KMS-11 (cell line): ENCODE measurements at regions not wholly inside any gene's neighbourhood (a gene's known extent, or its start where the extent isn't known, plus 50 kb on each side); places are given as distances from the start of the nearest gene placed in this dataset.

Experiments used
- H2AFZ ChIP-seq: fragments of 200-600 bp; sonication (generic); 2 replicates; pipeline ENCODE4 v1.6.1; 2016; ENCODE audit warnings: antibody characterized with exemption, mixed run types, low read depth
- H3K27ac ChIP-seq: fragments of 200-600 bp; sonication (generic); 2 replicates; pipeline ENCODE4 v1.6.1; 2016; ENCODE audit warnings: mild to moderate bottlenecking, mixed run types
- H3K27me3 ChIP-seq: fragments of 200-600 bp; sonication (generic); 2 replicates; pipeline ENCODE4 v1.6.1; 2017; ENCODE audit warnings: mild to moderate bottlenecking, low read depth, mixed run types, moderate library complexity; ENCODE audit not compliant: insufficient read depth
- H3K36me3 ChIP-seq: fragments of 200-600 bp; sonication (generic); 2 replicates; pipeline ENCODE4 v1.6.1; 2017; ENCODE audit warnings: mild to moderate bottlenecking, mixed run types; ENCODE audit not compliant: insufficient read depth
- H3K4me1 ChIP-seq: fragments of 200-600 bp; sonication (generic); 2 replicates; pipeline ENCODE4 v1.6.1; 2016; ENCODE audit warnings: mild to moderate bottlenecking, low read depth, mixed run types; ENCODE audit not compliant: poor library complexity, severe bottlenecking
- H3K4me2 ChIP-seq: fragments of 200-600 bp; sonication (generic); 2 replicates; pipeline ENCODE4 v1.7.0; 2016; ENCODE audit warnings: mild to moderate bottlenecking, mixed run types
- H3K4me3 ChIP-seq: fragments of 200-600 bp; sonication (generic); IDR thresholded peaks from 2 replicates; pipeline ENCODE4 v1.6.1; 2017; ENCODE audit warnings: low read depth, low read length, mixed read lengths; ENCODE audit not compliant: insufficient read depth
- H3K79me2 ChIP-seq: fragments of 200-600 bp; sonication (generic); 2 replicates; pipeline ENCODE4 v1.6.1; 2016; ENCODE audit warnings: low read depth, mixed run types; ENCODE audit not compliant: insufficient read depth
- H3K9ac ChIP-seq: fragments of 200-600 bp; sonication (generic); 2 replicates; pipeline ENCODE4 v1.6.1; 2016; ENCODE audit warnings: mild to moderate bottlenecking, mixed run types
- H4K20me1 ChIP-seq: fragments of 200-600 bp; sonication (generic); 2 replicates; pipeline ENCODE4 v1.6.1; 2016; ENCODE audit warnings: mild to moderate bottlenecking, mixed run types; ENCODE audit not compliant: insufficient read depth
- TF ChIP-seq, protein P1 (sequence below): fragments of 200-600 bp; sonication (generic); conservative IDR thresholded peaks from 2 replicates; pipeline ENCODE4 v1.6.1; 2017; ENCODE audit warnings: low read depth, mild to moderate bottlenecking, antibody characterized with exemption, low read length, moderate library complexity, mixed read lengths

DNA sequence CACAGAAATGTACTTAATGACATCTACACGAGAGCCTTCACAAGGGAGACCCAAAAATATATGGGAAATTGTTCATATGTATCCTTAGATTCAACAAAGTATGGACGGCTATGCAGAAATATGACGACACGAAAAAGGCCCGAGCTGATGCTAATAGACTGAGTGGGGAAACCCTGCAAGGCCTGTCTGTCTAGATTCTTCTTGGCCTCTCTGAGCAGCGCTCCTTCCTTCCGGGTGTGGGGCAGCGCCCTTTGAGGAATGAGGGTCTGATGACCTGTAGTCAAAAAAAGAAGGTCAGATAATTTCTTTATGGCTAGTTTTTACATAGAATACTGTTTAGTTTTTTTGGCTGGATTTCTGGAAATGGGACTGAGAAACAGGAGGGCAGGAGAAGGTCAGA lies 192.8 kb upstream of the AKR1E2 start:
- H3K36me3 ChIP-seq: no peaks in the 10 kb centered on the region
- no peaks in the 10 kb centered on the region for H3K4me1 ChIP-seq
- no peak overlapping the region for H3K27ac ChIP-seq
- no peak overlapping the region for H3K4me2 ChIP-seq
- TF ChIP-seq, protein P1, sequence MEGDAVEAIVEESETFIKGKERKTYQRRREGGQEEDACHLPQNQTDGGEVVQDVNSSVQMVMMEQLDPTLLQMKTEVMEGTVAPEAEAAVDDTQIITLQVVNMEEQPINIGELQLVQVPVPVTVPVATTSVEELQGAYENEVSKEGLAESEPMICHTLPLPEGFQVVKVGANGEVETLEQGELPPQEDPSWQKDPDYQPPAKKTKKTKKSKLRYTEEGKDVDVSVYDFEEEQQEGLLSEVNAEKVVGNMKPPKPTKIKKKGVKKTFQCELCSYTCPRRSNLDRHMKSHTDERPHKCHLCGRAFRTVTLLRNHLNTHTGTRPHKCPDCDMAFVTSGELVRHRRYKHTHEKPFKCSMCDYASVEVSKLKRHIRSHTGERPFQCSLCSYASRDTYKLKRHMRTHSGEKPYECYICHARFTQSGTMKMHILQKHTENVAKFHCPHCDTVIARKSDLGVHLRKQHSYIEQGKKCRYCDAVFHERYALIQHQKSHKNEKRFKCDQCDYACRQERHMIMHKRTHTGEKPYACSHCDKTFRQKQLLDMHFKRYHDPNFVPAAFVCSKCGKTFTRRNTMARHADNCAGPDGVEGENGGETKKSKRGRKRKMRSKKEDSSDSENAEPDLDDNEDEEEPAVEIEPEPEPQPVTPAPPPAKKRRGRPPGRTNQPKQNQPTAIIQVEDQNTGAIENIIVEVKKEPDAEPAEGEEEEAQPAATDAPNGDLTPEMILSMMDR: no peak
- H3K4me3 ChIP-seq: no peak overlapping the region
- H3K79me2 ChIP-seq: no peaks in the 10 kb centered on the region
- H3K9ac ChIP-seq: no peak overlapping the region
- no peak overlapping the region for H2AFZ ChIP-seq
- no peaks in the 10 kb centered on the region for H4K20me1 ChIP-seq
- no peaks in the 10 kb centered on the region for H3K27me3 ChIP-seq

DNA sequence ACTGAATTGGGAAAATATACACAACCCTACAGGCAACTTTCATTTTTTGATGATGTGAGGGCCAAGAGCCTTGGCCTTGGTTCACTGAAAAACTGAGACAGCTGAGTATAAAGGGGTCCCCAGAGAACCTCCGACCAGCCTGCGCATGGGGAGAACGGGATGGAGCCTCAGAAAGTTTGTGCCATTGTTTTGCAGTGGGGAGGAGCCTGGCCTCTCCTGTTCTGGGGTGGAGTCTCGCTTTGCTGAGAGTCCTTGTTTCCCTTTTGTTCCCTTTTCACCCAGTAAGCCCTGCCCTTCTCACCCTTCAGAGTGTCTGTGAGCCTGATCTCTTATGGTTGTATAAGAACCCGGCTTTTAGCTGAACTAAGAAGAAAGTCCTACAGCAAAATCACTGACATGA lies 193.2 kb upstream of the AKR1E2 start:
- H2AFZ ChIP-seq: no peak overlapping the region
- H3K27ac ChIP-seq: no peak overlapping the region
- H3K36me3 ChIP-seq: no peaks in the 10 kb centered on the region
- no peak overlapping the region for H3K4me3 ChIP-seq
- H3K79me2 ChIP-seq: no peaks in the 10 kb centered on the region
- TF ChIP-seq, protein P1: no peak
- H3K9ac ChIP-seq: no peak overlapping the region
- no peaks in the 10 kb centered on the region for H4K20me1 ChIP-seq
- H3K4me2 ChIP-seq: no peak overlapping the region
- H3K4me1 ChIP-seq: no peaks in the 10 kb centered on the region
- no peaks in the 10 kb centered on the region for H3K27me3 ChIP-seq

DNA sequence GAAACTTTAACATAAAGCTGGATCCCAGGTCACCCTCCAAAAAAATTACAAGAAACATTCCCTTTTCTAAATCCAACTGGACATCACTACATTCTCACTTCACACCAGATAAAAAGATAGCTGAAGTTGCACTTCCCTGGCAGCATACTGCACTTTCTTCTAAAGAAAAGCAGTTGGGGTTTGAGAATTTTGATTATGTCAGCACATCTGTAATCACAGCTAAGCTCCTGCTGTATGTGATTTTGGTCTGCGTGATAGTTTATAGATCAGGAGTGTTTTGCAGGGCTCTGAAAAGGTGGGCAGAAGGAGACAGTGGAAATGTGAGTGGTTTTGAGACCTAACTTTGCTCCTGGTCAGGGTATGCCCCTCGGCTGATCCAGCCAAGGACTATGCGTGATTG lies 199.1 kb upstream of the AKR1E2 start:
- Histone ChIP-seq H3K9ac (no peak overlapping the region), H3K36me3 (no peaks in the 10 kb centered on the region), H3K4me2 (no peak overlapping the region), H2AFZ (no peak overlapping the region), H3K79me2 (no peaks in the 10 kb centered on the region), H3K4me1 (no peaks in the 10 kb centered on the region), H3K4me3 (no peak overlapping the region), H3K27me3 (no peaks in the 10 kb centered on the region), H3K27ac (no peak overlapping the region), H4K20me1 (no peaks in the 10 kb centered on the region)
- TF ChIP-seq, protein P1: no peak

DNA sequence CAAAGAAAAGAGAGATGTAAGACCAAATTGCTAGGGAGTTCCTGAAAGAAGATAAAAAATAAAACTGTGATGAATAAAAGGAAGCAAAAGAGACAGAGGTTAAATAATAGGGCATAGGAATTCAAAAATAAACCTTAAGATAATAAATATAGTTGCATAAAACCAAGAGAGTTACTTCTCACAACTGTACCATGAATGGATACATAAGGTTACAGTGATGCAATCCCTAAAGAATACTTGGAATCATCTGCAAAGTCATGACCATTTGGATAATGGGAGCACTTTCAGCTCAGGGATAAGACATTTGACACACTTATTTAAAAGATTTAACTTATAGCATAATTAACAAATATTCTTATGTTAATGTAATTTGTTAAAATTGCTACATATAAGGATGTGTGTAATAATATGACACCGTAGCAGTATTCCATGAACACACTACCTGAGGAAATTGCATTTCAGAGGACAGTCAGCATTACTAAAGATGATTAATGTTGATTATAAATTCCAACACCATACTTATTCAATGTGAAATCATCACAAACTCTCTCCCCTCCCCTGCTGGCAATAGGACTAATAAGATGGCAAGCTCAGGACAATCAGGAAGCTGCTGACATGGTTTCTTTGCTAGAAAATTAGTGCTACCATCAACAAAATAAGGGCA lies 202.1 kb upstream of the AKR1E2 start:
- no peak overlapping the region for H3K4me2 ChIP-seq
- H3K4me1 ChIP-seq: no peaks in the 10 kb centered on the region
- no peaks in the 10 kb centered on the region for H4K20me1 ChIP-seq
- no peak overlapping the region for H3K4me3 ChIP-seq
- H2AFZ ChIP-seq: no peak overlapping the region
- H3K27me3 ChIP-seq: no peaks in the 10 kb centered on the region
- H3K27ac ChIP-seq: no peak overlapping the region
- TF ChIP-seq, protein P1: no peak
- no peaks in the 10 kb centered on the region for H3K79me2 ChIP-seq
- no peaks in the 10 kb centered on the region for H3K36me3 ChIP-seq
- H3K9ac ChIP-seq: no peak overlapping the region
